ENCODE measurements at regions not wholly inside any gene's neighbourhood (a gene's known extent, or its start where the extent isn't known, plus 50 kb on each side); places are given as distances from the start of the nearest gene placed in this dataset.

DNA sequence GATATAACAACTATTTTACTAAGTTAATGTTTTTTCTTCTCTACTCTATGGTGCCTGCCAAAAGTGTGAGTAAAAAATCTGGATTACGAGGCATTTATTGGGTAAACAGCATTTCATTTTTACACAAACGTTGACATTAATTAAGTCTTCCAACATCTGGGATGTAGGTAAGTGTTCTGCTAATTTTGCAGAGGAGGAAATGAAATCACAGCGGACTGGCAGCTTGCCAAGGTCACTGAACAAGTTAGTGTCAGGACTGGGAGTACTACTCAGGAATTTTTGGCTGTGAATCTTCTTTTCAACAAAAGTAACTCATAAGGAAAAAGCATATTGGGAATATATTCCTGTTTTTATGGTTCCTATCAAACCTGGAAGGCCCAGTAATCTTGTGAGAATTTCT is 612.1 kb upstream of the FZD8 start:
- H3K9me3 ChIP-seq, result no peaks in the 10 kb centered on the region
- DNase-seq (ENCODE audit: low spot score in 2 of 2), result peak; percentile 52
- H3K36me3 ChIP-seq, result no peaks in the 10 kb centered on the region
- no peaks in the 10 kb centered on the region for H3K27me3 ChIP-seq
- peaks cover 0 to 3% of the 10 kb centered on the region in 2 donors for H3K4me1 ChIP-seq
- intact Hi-C loops (cut with DNase I; ENCODE audit: low total_unique reads), result no loop called here
- TF ChIP-seq, protein P1, sequence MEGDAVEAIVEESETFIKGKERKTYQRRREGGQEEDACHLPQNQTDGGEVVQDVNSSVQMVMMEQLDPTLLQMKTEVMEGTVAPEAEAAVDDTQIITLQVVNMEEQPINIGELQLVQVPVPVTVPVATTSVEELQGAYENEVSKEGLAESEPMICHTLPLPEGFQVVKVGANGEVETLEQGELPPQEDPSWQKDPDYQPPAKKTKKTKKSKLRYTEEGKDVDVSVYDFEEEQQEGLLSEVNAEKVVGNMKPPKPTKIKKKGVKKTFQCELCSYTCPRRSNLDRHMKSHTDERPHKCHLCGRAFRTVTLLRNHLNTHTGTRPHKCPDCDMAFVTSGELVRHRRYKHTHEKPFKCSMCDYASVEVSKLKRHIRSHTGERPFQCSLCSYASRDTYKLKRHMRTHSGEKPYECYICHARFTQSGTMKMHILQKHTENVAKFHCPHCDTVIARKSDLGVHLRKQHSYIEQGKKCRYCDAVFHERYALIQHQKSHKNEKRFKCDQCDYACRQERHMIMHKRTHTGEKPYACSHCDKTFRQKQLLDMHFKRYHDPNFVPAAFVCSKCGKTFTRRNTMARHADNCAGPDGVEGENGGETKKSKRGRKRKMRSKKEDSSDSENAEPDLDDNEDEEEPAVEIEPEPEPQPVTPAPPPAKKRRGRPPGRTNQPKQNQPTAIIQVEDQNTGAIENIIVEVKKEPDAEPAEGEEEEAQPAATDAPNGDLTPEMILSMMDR (IDR thresholded peaks at IDR 0.05), result no peak
- TF ChIP-seq POLR2AphosphoS5 (IDR thresholded peaks at IDR 0.05), result no peak
- TF ChIP-seq POLR2A (IDR thresholded peaks at IDR 0.05), result no peak
- H3K4me3 ChIP-seq, result no peak overlapping the region
- H3K27ac ChIP-seq, result no peak overlapping the region

DNA sequence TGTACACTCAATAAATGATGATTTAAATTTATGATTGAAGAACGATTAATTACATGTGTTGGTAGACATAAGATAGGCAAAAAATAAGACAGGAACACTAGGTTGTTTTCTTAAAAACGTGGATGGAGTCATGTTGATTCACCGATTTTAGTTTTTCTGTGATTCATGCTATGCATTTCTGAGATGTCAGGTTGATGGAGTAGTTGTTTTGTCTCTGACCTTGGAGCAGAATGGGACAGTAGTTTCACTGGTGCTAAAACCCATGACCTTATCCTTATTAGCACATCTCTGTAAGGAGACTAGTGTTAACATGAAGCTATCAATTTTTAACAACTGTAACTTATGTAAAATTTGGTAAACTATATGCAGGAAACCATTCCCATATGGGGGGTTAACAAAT is 611.6 kb upstream of the FZD8 start:
- H3K27me3 ChIP-seq, result no peaks in the 10 kb centered on the region
- intact Hi-C loops (cut with DNase I; ENCODE audit: low total_unique reads), result no loop called here
- no peak for DNase-seq (ENCODE audit: low spot score in 2 of 2)
- H3K9me3 ChIP-seq, result no peaks in the 10 kb centered on the region
- H3K27ac ChIP-seq, result no peak overlapping the region
- H3K36me3 ChIP-seq, result no peaks in the 10 kb centered on the region
- H3K4me1 ChIP-seq, result peaks cover 0 to 3% of the 10 kb centered on the region in 2 donors
- TF ChIP-seq, protein P1 (IDR thresholded peaks at IDR 0.05), result no peak
- TF ChIP-seq POLR2A (IDR thresholded peaks at IDR 0.05), result no peak
- TF ChIP-seq POLR2AphosphoS5 (IDR thresholded peaks at IDR 0.05), result no peak
- H3K4me3 ChIP-seq, result no peak overlapping the region

DNA sequence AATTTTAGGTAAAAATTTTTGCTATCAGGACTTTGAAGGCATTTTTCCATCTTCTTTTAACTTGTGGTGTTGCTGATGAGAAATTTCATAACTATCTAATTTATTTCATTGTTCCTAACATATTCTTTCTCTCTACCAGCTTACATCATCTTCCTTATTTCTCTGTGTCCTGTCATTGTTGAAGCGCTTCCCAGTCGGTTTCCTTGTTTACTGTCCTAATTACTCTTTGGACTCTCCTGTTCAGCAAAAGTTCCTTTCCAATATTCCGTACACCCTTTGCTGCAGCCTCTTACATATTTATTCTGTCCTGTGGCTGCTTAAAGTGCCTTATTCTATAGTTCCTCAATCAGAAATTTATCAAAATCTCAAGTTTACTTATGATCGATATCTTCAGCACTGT is 609.0 kb upstream of the FZD8 start:
- intact Hi-C loops (cut with DNase I; ENCODE audit: low total_unique reads), result no loop called here
- DNase-seq (ENCODE audit: low spot score in 2 of 2), result no peak
- Histone ChIP-seq H3K27ac (no peak overlapping the region), H3K4me1 (no peaks in the 10 kb centered on the region), H3K36me3 (no peaks in the 10 kb centered on the region), H3K4me3 (no peak overlapping the region), H3K9me3 (no peaks in the 10 kb centered on the region), H3K27me3 (no peaks in the 10 kb centered on the region)
- no peak for TF ChIP-seq POLR2A (IDR thresholded peaks at IDR 0.05)
- no peak for TF ChIP-seq POLR2AphosphoS5 (IDR thresholded peaks at IDR 0.05)
- TF ChIP-seq, protein P1 (IDR thresholded peaks at IDR 0.05), result no peak

DNA sequence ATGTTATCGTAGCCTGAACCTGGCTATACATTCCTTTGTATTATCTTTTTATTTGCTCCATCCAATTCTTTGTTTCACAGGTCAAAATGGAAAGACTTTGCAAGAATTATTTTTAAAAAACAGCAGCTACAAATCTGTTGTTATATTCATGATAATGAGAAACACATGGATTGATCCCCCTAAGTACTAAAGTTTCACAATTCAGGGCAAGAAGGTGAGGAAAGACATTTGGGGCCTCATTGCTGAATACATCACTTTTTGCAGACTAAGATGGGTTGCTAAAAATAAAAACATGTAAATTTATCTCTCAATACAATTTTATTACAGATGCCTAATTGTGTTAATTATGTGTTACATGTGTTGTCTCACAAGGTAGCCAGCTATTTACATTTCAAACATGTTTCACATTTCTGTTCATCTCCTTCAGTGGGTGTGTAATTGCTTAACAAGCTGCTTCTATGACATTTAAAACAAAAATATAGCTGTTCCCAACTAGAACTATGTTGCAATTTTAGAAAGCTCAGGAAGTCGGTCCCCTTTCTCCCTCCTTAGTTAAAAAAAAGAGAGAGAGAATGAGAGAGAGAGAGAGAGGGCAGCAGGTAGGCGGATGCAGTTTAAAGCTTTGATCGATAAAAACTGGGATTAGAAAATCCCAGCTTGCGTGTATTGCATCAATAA is 606.3 kb upstream of the FZD8 start:
- intact Hi-C loops (cut with DNase I; ENCODE audit: low total_unique reads), result no loop called here
- H3K27me3 ChIP-seq, result no peaks in the 10 kb centered on the region
- H3K36me3 ChIP-seq, result no peaks in the 10 kb centered on the region
- no peaks in the 10 kb centered on the region for H3K9me3 ChIP-seq
- H3K4me1 ChIP-seq, result no peaks in the 10 kb centered on the region
- H3K27ac ChIP-seq, result peak overlapping the region in 1 of 2 donors; percentile 72
- no peak for DNase-seq (ENCODE audit: low spot score in 2 of 2)
- H3K4me3 ChIP-seq, result no peak overlapping the region
- no peak for TF ChIP-seq POLR2AphosphoS5 (IDR thresholded peaks at IDR 0.05)
- TF ChIP-seq POLR2A (IDR thresholded peaks at IDR 0.05), result no peak
- TF ChIP-seq, protein P1 (IDR thresholded peaks at IDR 0.05), result no peak

DNA sequence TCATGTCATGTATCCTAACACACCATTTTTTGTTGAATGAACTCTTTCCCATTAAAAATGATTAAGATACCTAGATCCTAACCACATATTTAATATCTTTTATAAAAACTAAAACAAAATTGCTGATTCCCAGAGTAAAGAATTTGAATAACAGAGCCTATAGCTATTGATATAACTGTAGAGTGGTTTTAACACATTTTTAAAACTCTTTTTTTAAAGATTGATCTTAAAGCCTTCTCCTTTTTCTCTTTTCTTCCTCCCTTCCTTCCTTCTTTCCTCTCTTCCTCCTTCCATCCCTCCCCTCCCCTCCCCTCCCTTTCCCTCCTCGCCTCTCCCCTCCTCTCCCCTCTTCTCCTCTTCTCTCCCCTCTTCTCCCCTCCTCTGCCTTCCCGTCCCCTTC is 605.4 kb upstream of the FZD8 start:
- Histone ChIP-seq H3K4me3 (no peak overlapping the region), H3K4me1 (no peaks in the 10 kb centered on the region), H3K27ac (no peak overlapping the region), H3K27me3 (no peaks in the 10 kb centered on the region), H3K9me3 (no peaks in the 10 kb centered on the region), H3K36me3 (no peaks in the 10 kb centered on the region)
- DNase-seq (ENCODE audit: low spot score in 2 of 2), result no peak
- TF ChIP-seq POLR2A (IDR thresholded peaks at IDR 0.05) (no peak), POLR2AphosphoS5 (IDR thresholded peaks at IDR 0.05) (no peak)
- TF ChIP-seq, protein P1 (IDR thresholded peaks at IDR 0.05), result no peak
- intact Hi-C loops (cut with DNase I; ENCODE audit: low total_unique reads), result no loop called here
